PC-9 (cell line): ENCODE measurements at regions not wholly inside any gene's neighbourhood (a gene's known extent, or its start where the extent isn't known, plus 50 kb on each side); places are given as distances from the start of the nearest gene placed in this dataset.

Source experiments
- BruUV-seq: library from RNA; stranded (reverse); fragments of 400-500 nt; replicated peaks from 2 replicates; lab custom pipeline; 2021; lab: Mats Ljungman, UMichigan
- CTCF ChIA-PET: fragments of 300-600 bp; sonication (Branson Sonifier 250); formaldehyde crosslinking; loops from one replicate; lab custom pipeline; 2022; ENCODE audit warnings: antibody characterized with exemption; lab: Charles Lee
- POLR2A ChIA-PET: fragments of 300-600 bp; sonication (Branson Sonifier 250); formaldehyde crosslinking; loops from one replicate; lab custom pipeline; 2022; ENCODE audit warnings: antibody characterized with exemption; ENCODE audit not compliant: unreplicated experiment; lab: Charles Lee
- DNase-seq, 2 experiments: peaks; one replicate each; pipeline versions ENCODE4 v3.0.0 to v3.0.0-alpha.2; 2015 to 2022; ENCODE audit warnings: mixed read lengths in 1 of 2
- H2AFZ ChIP-seq: fragments of 200-600 bp; sonication (generic); 2 replicates; pipeline ENCODE4 v1.8.1; 2017; ENCODE audit warnings: antibody characterized with exemption
- H3F3A ChIP-seq: fragments of 200-600 bp; sonication (generic); 2 replicates; pipeline ENCODE4 v1.8.1; 2017; ENCODE audit warnings: antibody characterized with exemption, mild to moderate bottlenecking, low read depth; ENCODE audit not compliant: insufficient read depth
- H3K27ac ChIP-seq: fragments of 200-600 bp; sonication (generic); 2 replicates; pipeline ENCODE4 v1.6.1; 2016; ENCODE audit warnings: mixed run types
- H3K27me3 ChIP-seq: fragments of 200-600 bp; sonication (generic); 2 replicates; pipeline ENCODE4 v1.6.1; 2016; ENCODE audit warnings: low read depth, mixed run types; ENCODE audit not compliant: insufficient read depth
- H3K36me3 ChIP-seq: fragments of 200-600 bp; sonication (generic); 2 replicates; pipeline ENCODE4 v1.6.1; 2016; ENCODE audit warnings: low read depth, mixed run types
- H3K4me1 ChIP-seq: fragments of 200-600 bp; sonication (generic); replicated peaks from 2 replicates; pipeline ENCODE4 v1.6.1; 2016; ENCODE audit warnings: mixed run types; ENCODE audit not compliant: insufficient read depth
- H3K4me2 ChIP-seq: fragments of 200-600 bp; sonication (generic); 2 replicates; pipeline ENCODE4 v1.6.1; 2017; ENCODE audit warnings: mixed run types
- H3K4me3 ChIP-seq: fragments of 200-600 bp; sonication (generic); 2 replicates; pipeline ENCODE4 v1.6.1; 2016; ENCODE audit warnings: mixed run types
- H3K79me2 ChIP-seq: fragments of 200-600 bp; sonication (generic); 2 replicates; pipeline ENCODE4 v1.6.1; 2017; ENCODE audit warnings: low read depth, mixed run types
- H3K9me2 ChIP-seq: fragments of 200-600 bp; sonication (generic); 2 replicates; pipeline ENCODE4 v1.8.1; 2017; ENCODE audit warnings: mild to moderate bottlenecking; ENCODE audit not compliant: insufficient read depth
- H3K9me3 ChIP-seq: fragments of 200-600 bp; sonication (generic); 2 replicates; pipeline ENCODE4 v1.8.1; 2016; ENCODE audit warnings: low read depth; ENCODE audit not compliant: insufficient read depth
- H4K20me1 ChIP-seq: fragments of 200-600 bp; sonication (generic); 2 replicates; pipeline ENCODE4 v1.8.1; 2017; ENCODE audit not compliant: insufficient read depth
- EZH2 ChIP-seq: fragments of 200-600 bp; sonication (generic); IDR thresholded peaks from 2 replicates; pipeline ENCODE4 v1.8.0; 2017; ENCODE audit warnings: antibody characterized with exemption, low read depth
- intact Hi-C: fragments of 100-400 bp; cut with micrococcal nuclease; formaldehyde crosslinking; loops from one replicate; pipeline ENCODE4 v1.10.0; 2022; ENCODE audit not compliant: unreplicated experiment
- TF ChIP-seq, protein P1 (sequence below): fragments of 200-600 bp; sonication (generic); conservative IDR thresholded peaks from 2 replicates; pipeline ENCODE4 v1.6.1; 2017; ENCODE audit warnings: mixed run types, antibody characterized with exemption, mild to moderate bottlenecking, moderate library complexity

DNA sequence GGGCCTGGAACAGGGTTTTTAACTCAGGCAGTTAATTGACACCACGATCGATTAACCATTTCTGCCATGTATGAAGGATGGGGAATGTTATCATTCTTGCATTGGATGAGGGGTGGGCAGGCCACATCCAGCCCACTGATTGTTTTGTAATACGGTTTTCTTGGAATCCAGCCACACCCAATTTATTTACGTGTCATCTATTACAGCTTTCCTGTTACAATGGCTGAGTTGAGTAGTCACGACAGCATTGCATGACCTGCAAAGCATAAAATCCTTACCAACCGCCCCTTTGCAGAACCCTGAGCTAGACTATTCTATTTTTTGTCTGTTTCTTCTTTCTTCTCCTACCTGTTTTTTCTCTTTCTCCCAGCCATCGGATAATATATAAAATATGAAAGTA lies 122.0 kb upstream of the STC2 start:
- no peak overlapping the region for H3K4me3 ChIP-seq
- H3K4me1 ChIP-seq: peaks cover 48% of the 10 kb centered on the region
- no peaks in the 10 kb centered on the region for H3K9me2 ChIP-seq
- no peaks in the 10 kb centered on the region for H4K20me1 ChIP-seq
- H3K36me3 ChIP-seq: no peaks in the 10 kb centered on the region
- CTCF ChIA-PET: no interaction called here
- no peak overlapping the region; the same call in 1 of the 2 replicates for H3K27ac ChIP-seq
- no peak overlapping the region for H2AFZ ChIP-seq
- H3K4me2 ChIP-seq: no peak overlapping the region
- intact Hi-C loops: no loop called here
- no peaks in the 10 kb centered on the region for H3K79me2 ChIP-seq
- DNase-seq: no peak
- H3K27me3 ChIP-seq: no peaks in the 10 kb centered on the region
- H3F3A ChIP-seq: peaks cover 42% of the 10 kb centered on the region
- POLR2A ChIA-PET: no interaction called here
- BruUV-seq: no TSS peak
- no peak for TF ChIP-seq EZH2
- no peaks in the 10 kb centered on the region for H3K9me3 ChIP-seq

DNA sequence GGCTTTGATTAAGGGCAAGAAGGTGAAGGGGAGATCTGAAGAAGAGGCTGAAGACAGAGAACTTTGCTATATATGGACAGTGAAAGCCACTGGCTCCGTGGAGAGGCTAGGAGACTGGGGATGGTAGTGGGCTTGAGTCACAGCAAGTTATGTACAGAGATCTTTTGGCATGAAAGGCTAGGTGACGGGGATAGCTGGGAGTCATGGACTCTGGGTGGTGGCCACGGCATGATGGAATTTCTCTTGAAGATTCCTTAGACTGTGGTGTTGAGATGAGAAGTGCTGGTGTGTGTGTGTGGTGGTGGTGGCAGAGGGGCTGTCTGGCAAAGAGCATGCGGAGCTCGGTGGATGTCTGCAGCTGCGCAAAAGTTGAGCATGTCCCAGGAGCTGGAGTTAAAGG lies 120.6 kb upstream of the STC2 start:
- Histone ChIP-seq H3K79me2 (no peaks in the 10 kb centered on the region), H3K36me3 (no peaks in the 10 kb centered on the region), H3K4me1 (peaks cover 35% of the 10 kb centered on the region), H3K9me3 (no peaks in the 10 kb centered on the region), H3K4me3 (no peak overlapping the region), H2AFZ (no peak overlapping the region), H3K4me2 (no peak overlapping the region), H3K9me2 (no peaks in the 10 kb centered on the region), H3K27ac (no peak overlapping the region), H3K27me3 (no peaks in the 10 kb centered on the region), H3F3A (peaks cover 29% of the 10 kb centered on the region), H4K20me1 (no peaks in the 10 kb centered on the region)
- no TSS peak for BruUV-seq
- CTCF ChIA-PET: no interaction called here
- TF ChIP-seq EZH2: no peak
- TF ChIP-seq, protein P1, sequence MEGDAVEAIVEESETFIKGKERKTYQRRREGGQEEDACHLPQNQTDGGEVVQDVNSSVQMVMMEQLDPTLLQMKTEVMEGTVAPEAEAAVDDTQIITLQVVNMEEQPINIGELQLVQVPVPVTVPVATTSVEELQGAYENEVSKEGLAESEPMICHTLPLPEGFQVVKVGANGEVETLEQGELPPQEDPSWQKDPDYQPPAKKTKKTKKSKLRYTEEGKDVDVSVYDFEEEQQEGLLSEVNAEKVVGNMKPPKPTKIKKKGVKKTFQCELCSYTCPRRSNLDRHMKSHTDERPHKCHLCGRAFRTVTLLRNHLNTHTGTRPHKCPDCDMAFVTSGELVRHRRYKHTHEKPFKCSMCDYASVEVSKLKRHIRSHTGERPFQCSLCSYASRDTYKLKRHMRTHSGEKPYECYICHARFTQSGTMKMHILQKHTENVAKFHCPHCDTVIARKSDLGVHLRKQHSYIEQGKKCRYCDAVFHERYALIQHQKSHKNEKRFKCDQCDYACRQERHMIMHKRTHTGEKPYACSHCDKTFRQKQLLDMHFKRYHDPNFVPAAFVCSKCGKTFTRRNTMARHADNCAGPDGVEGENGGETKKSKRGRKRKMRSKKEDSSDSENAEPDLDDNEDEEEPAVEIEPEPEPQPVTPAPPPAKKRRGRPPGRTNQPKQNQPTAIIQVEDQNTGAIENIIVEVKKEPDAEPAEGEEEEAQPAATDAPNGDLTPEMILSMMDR: no peak
- intact Hi-C loops: no loop called here
- POLR2A ChIA-PET: no interaction called here
- DNase-seq: no peak

DNA sequence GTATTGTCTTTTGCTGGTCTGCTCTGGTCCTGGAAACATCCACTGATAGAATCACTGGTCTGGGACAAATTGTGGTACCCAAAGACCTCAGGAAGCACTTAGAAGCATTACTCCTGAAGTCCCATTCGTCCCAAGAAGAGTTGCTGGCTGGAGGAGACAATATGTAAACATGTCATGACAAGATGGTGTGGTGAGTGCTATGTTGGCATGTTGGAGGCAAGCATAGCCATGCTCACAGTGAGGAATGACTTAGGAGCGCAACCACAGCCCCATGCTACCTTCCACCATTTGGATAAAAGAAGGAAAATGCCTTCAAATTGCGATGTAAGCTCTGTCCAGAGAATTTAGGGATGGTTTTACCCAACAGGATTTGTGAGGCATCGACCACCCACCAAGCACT lies 115.8 kb upstream of the STC2 start:
- ChIA-PET POLR2A (no interaction called here), CTCF (no interaction called here)
- Histone ChIP-seq H3K9me2 (no peaks in the 10 kb centered on the region), H4K20me1 (no peaks in the 10 kb centered on the region), H3K27ac (no peak overlapping the region), H3K4me3 (no peak overlapping the region), H3K4me1 (no peaks in the 10 kb centered on the region), H3K79me2 (no peaks in the 10 kb centered on the region), H2AFZ (no peak overlapping the region), H3K36me3 (no peaks in the 10 kb centered on the region), H3F3A (no peaks in the 10 kb centered on the region), H3K9me3 (no peaks in the 10 kb centered on the region), H3K27me3 (no peaks in the 10 kb centered on the region), H3K4me2 (no peak overlapping the region)
- no TSS peak for BruUV-seq
- intact Hi-C loops: no loop called here
- DNase-seq: no peak
- TF ChIP-seq EZH2: no peak
- TF ChIP-seq, protein P1: no peak

DNA sequence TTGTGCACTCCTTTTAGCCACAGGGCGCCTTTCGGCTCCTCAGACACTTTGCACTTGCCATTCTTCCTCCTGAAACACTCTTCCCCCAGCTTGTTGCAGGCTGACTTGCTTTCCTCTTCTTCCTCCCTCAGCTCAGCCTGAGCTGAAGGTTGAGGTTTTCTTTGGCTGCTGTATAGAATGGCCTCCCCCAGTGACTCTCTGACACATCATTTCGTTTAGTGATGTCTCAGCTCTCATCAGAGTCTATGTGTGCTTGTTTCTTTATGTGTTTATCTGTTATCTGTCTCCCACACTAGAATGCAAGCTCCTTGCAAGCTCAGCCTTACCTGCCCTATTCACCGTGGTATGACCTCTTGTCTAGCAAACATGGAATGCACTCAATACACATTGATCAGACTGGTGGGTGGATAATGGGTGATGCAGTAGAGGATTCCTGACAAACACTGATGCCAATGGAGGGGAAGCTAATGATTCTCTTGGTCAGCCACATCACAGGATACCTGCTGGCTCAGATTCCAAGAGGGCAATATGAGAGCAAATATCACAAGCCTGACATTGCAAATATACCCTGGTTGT lies 112.9 kb upstream of the STC2 start:
- ChIA-PET POLR2A (interaction anchor here (0.7 kb wide), 1 partner anchor 11 kb away, joined by 3 read pairs; no protein-coding TSS in a partner anchor), CTCF (no interaction called here)
- Histone ChIP-seq H3K9me2 (no peaks in the 10 kb centered on the region), H3K27ac (no peak overlapping the region), H3F3A (no peaks in the 10 kb centered on the region), H3K36me3 (no peaks in the 10 kb centered on the region), H3K79me2 (no peaks in the 10 kb centered on the region), H3K4me2 (no peak overlapping the region), H4K20me1 (no peaks in the 10 kb centered on the region), H3K9me3 (no peaks in the 10 kb centered on the region), H2AFZ (no peak overlapping the region), H3K27me3 (no peaks in the 10 kb centered on the region), H3K4me1 (no peaks in the 10 kb centered on the region), H3K4me3 (no peak overlapping the region)
- intact Hi-C loops: no loop called here
- TF ChIP-seq, protein P1: no peak
- no peak for TF ChIP-seq EZH2
- DNase-seq: no peak
- BruUV-seq: no TSS peak
